NCI-H1417 treated with DMSO at 0.1 percent for 48 hours (cell line): ENCODE measurements at regions not wholly inside any gene's neighbourhood (a gene's known extent, or its start where the extent isn't known, plus 50 kb on each side); places are given as distances from the start of the nearest gene placed in this dataset.
"Not testable (repeated sequence)": the region's sequence is repeated elsewhere in the genome, so short reads cannot be mapped to it uniquely, and the experiment has no call there.

Source experiments
- DNase-seq: peaks from one replicate; lab custom pipeline; 2025; lab: John Stamatoyannopoulos, UW

DNA sequence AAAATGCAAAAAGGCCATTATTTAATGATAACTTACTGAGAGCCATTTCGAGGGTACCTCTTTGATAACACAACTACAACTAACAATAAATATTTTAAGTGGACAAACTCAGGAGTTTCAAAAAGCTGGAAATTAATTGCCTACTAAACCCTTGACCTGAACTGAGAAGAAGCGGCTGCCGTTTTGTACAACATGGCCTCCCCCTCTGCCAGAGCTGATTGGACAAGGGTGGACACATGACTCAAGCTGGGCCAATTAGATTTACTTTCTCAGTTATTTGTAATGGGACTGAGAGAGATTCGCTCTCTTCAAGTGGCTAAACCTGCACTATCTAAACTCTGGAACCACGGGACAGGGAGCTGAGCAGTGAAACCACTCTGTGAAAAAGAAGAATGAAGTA is 135.9 kb upstream of the SERPINE2 start:
- DNase-seq = no peak

GRCh38 chr2:224174521-224174920 is 135.4 kb upstream of the SERPINE2 start:
- DNase-seq = no peak

DNA sequence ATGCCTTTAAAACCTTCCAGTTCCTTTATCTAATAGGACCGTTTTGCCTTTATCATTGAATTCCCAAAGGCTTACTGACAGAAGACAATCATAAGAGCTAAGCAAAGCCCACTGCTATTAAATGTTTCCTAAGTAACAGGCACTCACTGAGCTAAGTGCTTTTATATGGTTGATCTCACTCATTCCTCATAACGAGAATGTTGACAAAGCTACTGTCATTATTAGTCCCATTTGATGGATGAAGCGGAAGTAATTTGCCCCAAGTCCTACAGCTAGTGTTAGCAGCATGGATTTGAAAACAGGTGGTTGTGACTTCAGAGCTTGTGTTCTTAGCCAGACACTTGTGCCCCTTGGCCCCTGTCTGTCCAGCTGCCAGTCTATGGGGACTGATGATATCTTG is 134.8 kb upstream of the SERPINE2 start:
- DNase-seq = peak; percentile 82

GRCh38 chr2:224173210-224173609 is 134.1 kb upstream of the SERPINE2 start:
- DNase-seq = no peak

- no peak for DNase-seq
These were observed 132.1 kb upstream of the SERPINE2 start for GRCh38 chr2:224171226-224171625.

GRCh38 chr2:224169847-224170246 is 130.8 kb upstream of the SERPINE2 start:
- DNase-seq = no peak

GRCh38 chr2:224167781-224168180 is 128.7 kb upstream of the SERPINE2 start:
- DNase-seq = not testable (repeated sequence)

GRCh38 chr2:224166654-224167053 is 127.6 kb upstream of the SERPINE2 start:
- no peak for DNase-seq

GRCh38 chr2:224165901-224166319 is 126.8 kb upstream of the SERPINE2 start:
- DNase-seq = no peak

DNA sequence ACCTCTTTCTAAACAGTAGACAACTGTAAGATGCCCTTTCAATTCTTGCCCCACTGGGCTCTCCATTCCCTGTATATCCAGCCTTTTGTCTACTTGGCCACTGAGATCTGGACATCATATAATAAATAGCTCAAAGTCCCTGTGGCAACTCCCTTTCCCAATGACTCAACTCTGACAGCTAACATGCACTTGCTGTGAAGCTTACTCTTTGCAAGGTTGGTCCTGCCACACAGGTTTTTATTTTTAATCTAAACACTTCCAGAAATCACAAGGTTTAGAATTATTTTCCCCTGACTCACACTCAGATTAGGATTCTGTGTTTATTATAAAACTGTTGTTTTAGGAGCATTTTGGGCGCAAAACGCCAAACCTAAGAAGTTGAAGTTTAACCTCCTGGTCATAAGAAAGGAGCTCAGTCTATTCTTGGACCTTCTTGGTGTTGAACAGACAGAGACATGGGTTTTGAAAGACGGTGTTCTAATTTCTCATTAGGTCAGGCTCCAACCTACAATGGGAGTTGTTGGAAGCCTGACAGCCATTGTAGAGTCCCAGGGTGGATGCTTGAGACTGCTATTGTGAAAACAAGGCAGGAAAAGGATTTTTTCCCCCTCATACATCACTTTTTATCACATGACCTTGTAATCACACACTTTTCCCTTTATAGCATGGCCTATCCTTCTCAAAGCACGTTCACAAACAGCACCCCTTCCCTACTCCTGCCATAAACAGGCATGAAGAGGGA is 124.7 kb upstream of the SERPINE2 start:
- no peak for DNase-seq

GRCh38 chr2:224162122-224162521 is 123.0 kb upstream of the SERPINE2 start:
- no peak for DNase-seq

- DNase-seq = no peak
These were observed 122.6 kb upstream of the SERPINE2 start for GRCh38 chr2:224161712-224162111.

GRCh38 chr2:224160917-224161316 is 121.8 kb upstream of the SERPINE2 start:
- no peak for DNase-seq

DNA sequence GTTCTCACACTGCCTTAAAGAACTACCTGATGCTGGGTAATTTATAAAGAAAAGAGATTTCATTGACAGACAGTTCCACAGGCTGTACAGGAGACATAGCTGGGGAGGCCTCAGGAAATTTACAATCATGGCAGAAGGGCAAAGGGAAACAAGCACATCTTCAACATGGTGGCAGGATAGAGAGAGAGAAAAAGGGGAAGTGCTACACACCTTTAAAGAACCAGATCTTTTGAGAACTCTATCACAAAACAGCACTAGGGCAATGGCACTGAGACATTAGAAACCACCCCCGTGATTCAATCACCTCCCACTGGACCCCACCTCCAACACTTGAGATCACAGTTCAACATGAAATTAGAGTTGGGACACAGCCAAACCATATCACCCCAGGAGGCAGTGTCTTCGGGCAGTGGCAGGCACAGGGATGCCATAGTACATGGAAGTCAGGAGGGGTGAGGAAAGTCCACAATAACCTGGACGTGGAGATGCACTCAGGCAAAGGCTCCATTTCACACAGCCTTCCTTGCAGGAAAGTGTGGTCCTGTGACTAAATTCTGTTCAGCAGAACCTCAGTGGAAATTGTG is 120.4 kb upstream of the SERPINE2 start:
- no peak for DNase-seq

- DNase-seq = no peak
These were observed 119.7 kb upstream of the SERPINE2 start for GRCh38 chr2:224158831-224159230.

DNA sequence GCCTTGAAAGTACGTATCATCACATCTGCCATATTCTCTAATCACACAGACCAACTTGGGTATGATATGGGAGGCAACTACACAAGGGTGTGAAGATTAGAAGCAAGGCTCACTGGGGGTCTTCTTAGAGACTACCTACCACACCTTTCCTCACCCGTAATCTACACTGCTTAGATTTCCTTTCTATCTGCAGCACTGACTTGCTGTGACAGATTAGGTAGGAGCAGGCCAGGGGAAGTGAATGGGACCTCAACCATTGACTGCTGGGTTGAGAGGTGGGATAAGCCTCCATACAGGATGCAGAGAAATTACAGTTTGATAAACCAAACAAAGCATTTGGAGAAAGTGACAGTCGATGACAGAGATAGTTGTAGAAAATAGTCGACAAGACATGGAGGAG is 119.0 kb upstream of the SERPINE2 start:
- no peak for DNase-seq

GRCh38 chr2:224157655-224158054 is 118.6 kb upstream of the SERPINE2 start:
- no peak for DNase-seq

GRCh38 chr2:224156436-224156835 is 117.3 kb upstream of the SERPINE2 start:
- no peak for DNase-seq

GRCh38 chr2:224155896-224156295 is 116.8 kb upstream of the SERPINE2 start:
- no peak for DNase-seq

- DNase-seq = no peak
These were observed 116.3 kb upstream of the SERPINE2 start for GRCh38 chr2:224155371-224155770.

DNA sequence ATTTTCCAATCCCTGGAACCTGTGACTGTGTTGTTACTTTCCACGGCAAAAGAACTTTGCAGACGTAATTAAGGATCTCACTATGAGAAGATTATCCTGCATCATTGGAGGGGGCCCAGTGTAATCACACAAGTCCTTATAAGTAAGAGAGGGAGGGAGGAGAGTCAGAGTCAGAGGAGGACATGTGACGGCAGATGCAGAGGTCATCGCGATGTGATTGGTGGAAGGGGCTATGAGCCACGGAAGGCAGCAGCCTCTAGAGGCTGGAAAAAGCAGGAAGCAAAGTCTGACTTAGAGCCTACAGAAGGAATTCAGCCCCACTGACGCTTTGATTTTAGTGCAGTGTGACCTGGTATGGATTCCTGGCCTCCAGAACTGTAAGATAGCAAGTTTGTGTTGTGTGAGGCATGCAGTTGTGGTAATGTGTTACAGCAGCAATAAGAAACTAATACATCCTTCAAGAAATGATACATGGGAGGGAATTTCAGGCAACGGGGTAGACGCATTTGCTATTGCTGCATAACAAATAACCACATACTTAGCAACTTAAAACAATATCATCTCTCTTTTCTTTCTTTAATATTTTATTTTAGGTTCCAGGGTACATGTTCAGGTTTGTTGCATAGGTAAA is 112.7 kb upstream of the SERPINE2 start:
- no peak for DNase-seq

- DNase-seq = no peak
These were observed 112.1 kb upstream of the SERPINE2 start for GRCh38 chr2:224151161-224151560.

- not testable (repeated sequence) for DNase-seq
These were observed 109.0 kb upstream of the SERPINE2 start for GRCh38 chr2:224148058-224148457.
